ENCODE measurements at regions not wholly inside any gene's neighbourhood (a gene's known extent, or its start where the extent isn't known, plus 50 kb on each side); places are given as distances from the start of the nearest gene placed in this dataset.

GRCh38 chr21:35925497-35925896, 134.8 kb downstream of the SETD4 start:
- Mint-ChIP-seq H3K27me3 (peaks cover 10% of the 10 kb centered on the region), H3K27ac (no peak overlapping the region), H3K4me3 (no peak overlapping the region), H3K36me3 (no peaks in the 10 kb centered on the region), H3K4me1 (peaks cover 1% of the 10 kb centered on the region), H3K9me3 (no peaks in the 10 kb centered on the region)
- no peak for ATAC-seq (ENCODE audit: low read depth)
- POLR2A ChIA-PET, result no interaction called here
- no peak for DNase-seq

- Mint-ChIP-seq H3K4me3 (no peak overlapping the region), H3K9me3 (no peaks in the 10 kb centered on the region), H3K36me3 (no peaks in the 10 kb centered on the region), H3K27ac (no peak overlapping the region), H3K27me3 (peaks cover 10% of the 10 kb centered on the region), H3K4me1 (peaks cover 1% of the 10 kb centered on the region)
- DNase-seq, result no peak
- no peak for ATAC-seq (ENCODE audit: low read depth)
- POLR2A ChIA-PET, result no interaction called here
These were observed 135.5 kb downstream of the SETD4 start for GRCh38 chr21:35924714-35925301.

DNA sequence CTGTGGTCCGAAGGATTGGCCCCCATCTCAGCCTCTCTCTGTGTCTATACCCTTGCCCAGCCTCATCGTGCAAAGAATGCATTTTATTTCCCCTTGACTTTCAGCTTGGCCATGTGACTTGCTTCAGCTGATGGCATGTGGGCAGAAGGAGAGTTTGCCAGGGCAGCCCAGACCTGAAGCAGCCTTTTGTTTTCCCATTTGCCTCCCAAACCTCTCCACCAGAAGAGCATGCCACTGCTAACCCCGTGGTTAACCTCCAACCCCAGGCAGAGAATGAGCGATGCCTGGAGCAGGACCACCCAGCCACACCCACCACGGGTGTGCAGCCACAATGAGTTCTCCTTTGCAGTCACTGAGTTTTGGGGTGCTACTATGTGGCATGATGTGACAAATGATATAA, 136.4 kb downstream of the SETD4 start:
- H3K27me3 Mint-ChIP-seq, result peaks cover 13% of the 10 kb centered on the region
- DNase-seq, result no peak
- no peak for ATAC-seq (ENCODE audit: low read depth)
- no peaks in the 10 kb centered on the region for H3K36me3 Mint-ChIP-seq
- H3K9me3 Mint-ChIP-seq, result no peaks in the 10 kb centered on the region
- no peak overlapping the region for H3K4me3 Mint-ChIP-seq
- no peak overlapping the region for H3K27ac Mint-ChIP-seq
- POLR2A ChIA-PET, result no interaction called here
- H3K4me1 Mint-ChIP-seq, result peaks cover 1% of the 10 kb centered on the region

- POLR2A ChIA-PET, result no interaction called here
- H3K27ac Mint-ChIP-seq, result no peak overlapping the region
- DNase-seq (no peak), ATAC-seq (ENCODE audit: low read depth) (no peak)
- H3K9me3 Mint-ChIP-seq, result no peaks in the 10 kb centered on the region
- no peaks in the 10 kb centered on the region for H3K36me3 Mint-ChIP-seq
- peaks cover 1% of the 10 kb centered on the region for H3K4me1 Mint-ChIP-seq
- peaks cover 16% of the 10 kb centered on the region for H3K27me3 Mint-ChIP-seq
- H3K4me3 Mint-ChIP-seq, result no peak overlapping the region
These were observed 137.7 kb downstream of the SETD4 start for GRCh38 chr21:35922618-35923017.

DNA sequence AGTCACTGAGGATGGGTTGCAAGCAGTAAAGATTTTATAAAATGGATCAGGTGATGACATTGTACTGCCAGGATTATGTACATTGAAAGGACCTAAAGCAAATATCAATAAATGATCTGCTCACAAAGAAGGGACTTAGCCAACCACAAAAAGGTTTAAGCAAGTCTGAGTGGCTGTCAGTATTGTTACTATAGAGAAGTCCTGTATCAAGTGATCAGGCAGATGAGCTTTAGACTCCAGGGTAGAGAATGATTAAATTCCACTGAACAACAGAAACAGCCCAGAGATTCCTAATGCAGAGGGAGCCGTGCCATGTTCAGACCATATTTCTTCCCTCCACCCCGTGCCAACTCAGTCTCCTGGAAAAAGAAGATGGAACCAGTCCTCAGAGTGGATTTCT, 138.9 kb downstream of the SETD4 start:
- Mint-ChIP-seq H3K27me3 (peaks cover 10% of the 10 kb centered on the region), H3K27ac (no peak overlapping the region), H3K36me3 (no peaks in the 10 kb centered on the region)

DNA sequence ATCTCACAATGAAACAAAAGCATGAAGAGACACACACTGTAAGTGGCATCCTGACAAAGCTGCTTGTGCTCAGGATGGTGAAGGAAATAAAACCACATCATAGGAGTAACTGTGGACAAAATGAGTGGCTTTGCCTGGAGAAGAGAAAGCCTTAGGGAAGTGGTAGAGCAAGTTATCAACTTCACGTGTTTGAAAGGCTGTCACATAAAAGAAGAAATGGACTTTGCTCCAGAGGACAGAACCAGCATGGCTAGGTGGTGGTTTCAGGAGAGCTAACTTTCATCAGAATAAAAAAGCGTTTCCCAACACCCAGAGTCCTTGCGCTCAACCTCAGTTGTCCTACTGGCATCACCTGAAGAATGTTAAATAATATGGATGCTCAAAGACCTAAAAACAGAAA, 139.9 kb downstream of the SETD4 start:
- no peak for ATAC-seq (ENCODE audit: low read depth)
- Mint-ChIP-seq H3K27ac (no peak overlapping the region), H3K27me3 (peaks cover 10% of the 10 kb centered on the region), H3K4me3 (no peak overlapping the region), H3K9me3 (peaks cover 1% of the 10 kb centered on the region), H3K36me3 (no peaks in the 10 kb centered on the region), H3K4me1 (no peaks in the 10 kb centered on the region)
- POLR2A ChIA-PET, result no interaction called here
- DNase-seq, result no peak

More for the DNA sequence above, 138.9 kb downstream of the SETD4 start:
- POLR2A ChIA-PET, result no interaction called here
- H3K9me3 Mint-ChIP-seq, result no peaks in the 10 kb centered on the region
- H3K4me1 Mint-ChIP-seq, result no peaks in the 10 kb centered on the region
- DNase-seq, result no peak
- H3K4me3 Mint-ChIP-seq, result no peak overlapping the region
- ATAC-seq (ENCODE audit: low read depth), result no peak

- peaks cover 3% of the 10 kb centered on the region for H3K9me3 Mint-ChIP-seq
- peaks cover 26% of the 10 kb centered on the region for H3K27me3 Mint-ChIP-seq
- no peak overlapping the region for H3K4me3 Mint-ChIP-seq
- ATAC-seq (ENCODE audit: low read depth) (no peak), DNase-seq (no peak)
- no peak overlapping the region for H3K27ac Mint-ChIP-seq
- H3K4me1 Mint-ChIP-seq, result no peaks in the 10 kb centered on the region
- POLR2A ChIA-PET, result no interaction called here
- H3K36me3 Mint-ChIP-seq, result no peaks in the 10 kb centered on the region
These were observed 145.3 kb downstream of the SETD4 start for GRCh38 chr21:35915030-35915429.

- POLR2A ChIA-PET, result no interaction called here
- no peaks in the 10 kb centered on the region for H3K36me3 Mint-ChIP-seq
- no peak for DNase-seq
- H3K4me3 Mint-ChIP-seq, result no peak overlapping the region
- H3K27ac Mint-ChIP-seq, result no peak overlapping the region
- no peaks in the 10 kb centered on the region for H3K4me1 Mint-ChIP-seq
- no peak for ATAC-seq (ENCODE audit: low read depth)
- H3K9me3 Mint-ChIP-seq, result peaks cover 3% of the 10 kb centered on the region
- H3K27me3 Mint-ChIP-seq, result peaks cover 23% of the 10 kb centered on the region
These were observed 148.7 kb downstream of the SETD4 start for GRCh38 chr21:35911412-35912191.

DNA sequence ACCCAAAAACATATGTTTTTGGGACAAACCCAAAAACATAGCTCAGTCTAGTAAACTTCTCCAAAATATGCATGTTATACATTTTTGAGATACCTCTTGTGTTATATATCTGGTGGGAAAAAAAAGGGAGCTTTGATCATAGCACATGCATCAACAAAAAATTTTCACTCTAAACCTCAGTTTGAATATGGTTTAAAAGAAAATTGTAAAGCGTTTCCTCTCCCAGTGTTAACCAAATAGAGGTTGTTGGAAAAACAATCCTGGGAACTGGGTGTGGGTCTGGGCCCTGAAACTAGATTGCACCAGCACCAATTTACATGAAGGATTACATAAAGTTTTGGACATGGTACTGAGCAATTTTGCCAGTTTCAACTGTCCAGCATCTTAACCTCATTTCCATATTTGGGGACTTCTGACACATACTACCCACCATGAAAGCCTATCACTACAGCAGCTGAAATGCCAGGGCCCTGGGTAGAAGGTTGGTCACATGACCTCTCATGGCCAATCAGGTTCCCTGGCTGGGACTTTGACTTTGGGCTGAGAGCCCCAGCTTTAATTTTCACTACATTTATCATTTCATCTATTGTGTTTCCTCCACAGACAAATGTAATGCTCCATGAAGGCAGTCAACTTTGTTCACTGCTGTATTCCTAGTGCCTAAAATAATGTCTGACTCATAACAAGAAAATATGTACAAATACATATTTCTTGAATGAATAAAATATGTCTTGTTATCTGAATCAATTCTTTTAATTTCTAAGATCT, 150.7 kb downstream of the SETD4 start:
- POLR2A ChIA-PET, result no interaction called here
- no peaks in the 10 kb centered on the region for H3K4me1 Mint-ChIP-seq
- H3K27ac Mint-ChIP-seq, result no peak overlapping the region
- peaks cover 23% of the 10 kb centered on the region for H3K27me3 Mint-ChIP-seq
- no peak overlapping the region for H3K4me3 Mint-ChIP-seq
- H3K36me3 Mint-ChIP-seq, result no peaks in the 10 kb centered on the region
- no peak for ATAC-seq (ENCODE audit: low read depth)
- DNase-seq, result no peak
- peaks cover 1% of the 10 kb centered on the region for H3K9me3 Mint-ChIP-seq

DNA sequence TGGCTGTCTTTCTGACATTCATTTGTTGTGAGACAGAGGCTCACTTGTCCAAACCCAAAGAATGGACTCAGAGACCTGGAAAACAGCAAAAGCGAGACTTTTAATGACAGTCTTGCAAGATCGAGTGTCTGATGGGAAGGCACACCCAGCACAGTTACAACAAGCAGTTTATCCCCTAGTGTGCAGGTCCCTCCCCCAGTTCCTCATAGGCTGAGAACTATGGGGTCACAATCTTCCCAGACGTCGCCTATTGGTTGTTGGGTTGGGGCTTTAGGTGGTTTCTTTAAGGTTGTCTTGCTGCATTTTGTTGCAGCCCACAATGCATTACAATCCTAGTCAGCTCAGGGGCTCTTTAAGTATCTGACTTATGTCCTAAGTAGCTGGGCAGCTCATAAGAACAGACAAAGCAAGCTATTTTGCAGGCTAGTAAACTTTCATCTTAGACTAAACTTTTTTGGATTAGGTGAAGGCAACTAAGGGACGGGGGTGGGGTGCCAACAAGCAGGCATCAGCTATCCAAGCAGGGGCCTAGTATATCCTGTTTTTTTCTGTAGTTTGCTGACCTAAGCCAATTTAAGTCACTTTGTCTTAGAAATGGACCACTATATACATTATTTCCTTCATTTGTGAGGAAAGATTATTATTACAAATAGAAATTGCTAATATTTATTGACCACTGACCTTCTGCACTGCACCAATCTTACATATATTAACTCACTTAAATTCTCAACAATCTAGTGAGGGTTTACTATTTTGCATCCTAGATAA, 151.8 kb downstream of the SETD4 start:
- Mint-ChIP-seq H3K27ac (no peak overlapping the region), H3K27me3 (peaks cover 24% of the 10 kb centered on the region), H3K36me3 (no peaks in the 10 kb centered on the region), H3K4me3 (no peak overlapping the region), H3K4me1 (no peaks in the 10 kb centered on the region), H3K9me3 (no peaks in the 10 kb centered on the region)
- POLR2A ChIA-PET, result no interaction called here
- no peak for ATAC-seq (ENCODE audit: low read depth)
- no peak for DNase-seq

GRCh38 chr21:35906586-35906985, 153.7 kb downstream of the SETD4 start:
- ATAC-seq (ENCODE audit: low read depth), result no peak
- POLR2A ChIA-PET, result no interaction called here
- peaks cover 16% of the 10 kb centered on the region for H3K27me3 Mint-ChIP-seq
- H3K4me1 Mint-ChIP-seq, result no peaks in the 10 kb centered on the region
- no peaks in the 10 kb centered on the region for H3K9me3 Mint-ChIP-seq
- H3K4me3 Mint-ChIP-seq, result no peak overlapping the region
- no peak overlapping the region for H3K27ac Mint-ChIP-seq
- H3K36me3 Mint-ChIP-seq, result no peaks in the 10 kb centered on the region
- DNase-seq, result no peak

DNA sequence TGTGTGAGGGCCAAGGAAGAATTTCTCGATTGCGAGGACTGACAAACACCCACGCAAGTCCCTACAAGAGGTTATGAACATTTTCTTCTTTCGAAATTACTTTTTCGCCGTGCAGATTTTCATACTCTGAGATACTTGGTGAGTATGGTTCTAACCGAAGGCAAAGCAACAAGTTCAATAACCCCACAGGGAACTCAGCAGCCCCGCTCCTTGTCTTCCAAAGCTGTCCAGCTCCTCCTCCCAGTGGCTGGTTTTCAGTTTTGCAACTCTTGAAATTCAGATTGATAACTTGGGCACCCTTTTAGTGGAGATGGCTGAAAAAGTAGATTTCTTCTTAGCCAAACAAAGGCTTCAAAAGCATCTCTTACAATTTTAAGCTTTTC, 154.4 kb downstream of the SETD4 start:
- H3K9me3 Mint-ChIP-seq, result no peaks in the 10 kb centered on the region
- ATAC-seq (ENCODE audit: low read depth), result no peak
- peaks cover 19% of the 10 kb centered on the region for H3K27me3 Mint-ChIP-seq
- no peak overlapping the region for H3K27ac Mint-ChIP-seq
- H3K4me3 Mint-ChIP-seq, result no peak overlapping the region
- POLR2A ChIA-PET, result no interaction called here
- H3K36me3 Mint-ChIP-seq, result no peaks in the 10 kb centered on the region
- no peak for DNase-seq
- H3K4me1 Mint-ChIP-seq, result no peaks in the 10 kb centered on the region

DNA sequence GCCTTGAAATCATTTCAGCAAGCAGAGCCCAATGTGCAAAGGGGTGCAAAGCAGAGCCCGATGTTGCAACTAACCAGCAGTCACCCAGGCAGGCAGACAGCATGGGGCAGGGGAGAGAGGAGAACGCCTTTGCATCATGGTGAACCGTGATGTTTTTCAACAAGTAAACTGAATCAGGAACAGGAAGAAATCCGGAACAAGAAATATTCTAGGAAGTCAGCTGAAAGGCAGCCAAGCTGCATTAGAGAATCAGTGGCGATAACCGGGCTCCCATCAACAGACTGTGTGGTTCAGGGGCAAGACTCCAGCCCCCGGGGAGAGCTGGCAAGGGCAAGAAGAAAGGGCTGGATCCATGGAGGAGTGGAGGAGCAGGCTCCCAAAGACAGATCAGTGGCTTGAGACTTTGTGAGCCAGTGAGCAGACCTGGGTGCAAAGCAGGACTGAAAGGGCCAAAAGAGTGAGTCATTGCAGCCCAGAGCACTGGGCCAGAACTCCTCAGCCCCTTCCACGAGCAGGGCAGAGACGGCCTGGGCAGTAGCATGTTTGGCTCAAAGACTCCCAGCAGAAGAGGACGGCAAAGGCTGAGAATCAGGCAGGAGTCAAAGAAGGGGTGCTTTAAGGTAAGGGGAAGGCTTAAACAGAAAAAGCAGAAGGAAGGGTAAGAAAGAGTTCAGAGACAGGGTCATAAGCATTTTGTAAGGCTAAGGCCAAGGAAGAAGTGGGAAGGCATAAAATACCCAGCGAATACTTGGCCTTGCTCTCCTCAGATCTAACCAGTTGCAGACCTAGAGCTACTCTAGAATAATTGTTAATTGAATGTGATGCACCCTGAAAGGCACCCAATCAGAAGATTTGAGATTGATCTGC, 155.0 kb downstream of the SETD4 start:
- H3K27me3 Mint-ChIP-seq, result peaks cover 18% of the 10 kb centered on the region
- H3K36me3 Mint-ChIP-seq, result no peaks in the 10 kb centered on the region
- POLR2A ChIA-PET, result no interaction called here
- no peak for DNase-seq
- no peaks in the 10 kb centered on the region for H3K4me1 Mint-ChIP-seq
- H3K27ac Mint-ChIP-seq, result no peak overlapping the region
- H3K9me3 Mint-ChIP-seq, result no peaks in the 10 kb centered on the region
- no peak overlapping the region for H3K4me3 Mint-ChIP-seq
- ATAC-seq (ENCODE audit: low read depth), result no peak
